Vagina (tissue), 2 donors: ENCODE measurements at regions not wholly inside any gene's neighbourhood (a gene's known extent, or its start where the extent isn't known, plus 50 kb on each side); places are given as distances from the start of the nearest gene placed in this dataset.

ENCODE experiments used
- POLR2A ChIP-seq, 2 donors: fragments of 450-650 bp; IDR thresholded peaks; one replicate each; pipeline ENCODE4 v1.6.1; 2017; ENCODE audit warnings: antibody characterized with exemption in 2 of 2, mild to moderate bottlenecking in 2 of 2, moderate library complexity in 2 of 2
- POLR2AphosphoS5 ChIP-seq, 2 donors: sonication (generic); formaldehyde crosslinking; IDR thresholded peaks; one replicate each; pipeline ENCODE4 v1.9.0; 2017; ENCODE audit warnings: antibody characterized with exemption in 2 of 2, mild to moderate bottlenecking in 2 of 2, low read depth in 1 of 2; ENCODE audit not compliant: insufficient read depth in 1 of 2
- TF ChIP-seq, protein P1 (sequence below), 3 experiments: fragments of 450-650 bp in 2 of 3; fragments of 200-600 bp in 1 of 3; sonication (generic) in 1 of 3; IDR thresholded peaks; one replicate each; pipeline ENCODE4 v1.5.1; 2017 to 2019; ENCODE audit warnings: antibody characterized with exemption in 3 of 3, mild to moderate bottlenecking in 2 of 3, moderate library complexity in 2 of 3

DNA sequence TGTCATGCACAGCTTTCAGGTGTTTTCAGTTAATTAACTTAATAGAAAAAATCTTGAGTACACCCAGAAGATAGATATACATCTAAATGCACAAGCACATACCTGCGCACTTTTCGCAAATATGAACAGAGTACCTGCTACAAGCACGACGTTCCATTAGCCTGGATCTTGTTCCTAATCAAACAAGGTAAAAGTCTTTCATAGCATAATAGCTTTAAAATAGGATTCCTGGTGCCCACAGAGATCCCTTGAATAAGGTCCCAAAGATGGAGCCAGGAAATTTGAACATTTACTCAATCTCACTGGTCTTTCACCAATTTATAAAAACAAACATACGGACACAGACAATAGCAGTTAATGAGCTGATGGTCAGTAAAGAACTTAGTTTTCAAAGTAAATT, 689.8 kb upstream of the CHORDC1 start:
- TF ChIP-seq, protein P1, sequence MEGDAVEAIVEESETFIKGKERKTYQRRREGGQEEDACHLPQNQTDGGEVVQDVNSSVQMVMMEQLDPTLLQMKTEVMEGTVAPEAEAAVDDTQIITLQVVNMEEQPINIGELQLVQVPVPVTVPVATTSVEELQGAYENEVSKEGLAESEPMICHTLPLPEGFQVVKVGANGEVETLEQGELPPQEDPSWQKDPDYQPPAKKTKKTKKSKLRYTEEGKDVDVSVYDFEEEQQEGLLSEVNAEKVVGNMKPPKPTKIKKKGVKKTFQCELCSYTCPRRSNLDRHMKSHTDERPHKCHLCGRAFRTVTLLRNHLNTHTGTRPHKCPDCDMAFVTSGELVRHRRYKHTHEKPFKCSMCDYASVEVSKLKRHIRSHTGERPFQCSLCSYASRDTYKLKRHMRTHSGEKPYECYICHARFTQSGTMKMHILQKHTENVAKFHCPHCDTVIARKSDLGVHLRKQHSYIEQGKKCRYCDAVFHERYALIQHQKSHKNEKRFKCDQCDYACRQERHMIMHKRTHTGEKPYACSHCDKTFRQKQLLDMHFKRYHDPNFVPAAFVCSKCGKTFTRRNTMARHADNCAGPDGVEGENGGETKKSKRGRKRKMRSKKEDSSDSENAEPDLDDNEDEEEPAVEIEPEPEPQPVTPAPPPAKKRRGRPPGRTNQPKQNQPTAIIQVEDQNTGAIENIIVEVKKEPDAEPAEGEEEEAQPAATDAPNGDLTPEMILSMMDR (IDR thresholded peaks at IDR 0.05), result no peak
- no peak for TF ChIP-seq POLR2A (IDR thresholded peaks at IDR 0.05)
- no peak for TF ChIP-seq POLR2AphosphoS5 (IDR thresholded peaks at IDR 0.05; ENCODE audit: insufficient read depth in 1 of 2, low read depth in 1 of 2)
